Upper lobe of right lung (tissue), 1 donor: ENCODE measurements at regions not wholly inside any gene's neighbourhood (a gene's known extent, or its start where the extent isn't known, plus 50 kb on each side); places are given as distances from the start of the nearest gene placed in this dataset.

ENCODE experiments used
- ATAC-seq: fragments of 200-7000 bp; cut with Tn5 transposase; one replicate; pipeline ENCODE4 v1.9.1; 2020; ENCODE audit warnings: mild to moderate bottlenecking, moderate library complexity
- DNase-seq: peaks from one replicate; pipeline ENCODE4 v3.0.0-alpha.2; 2020
- H3K27ac ChIP-seq: fragments of 200-600 bp; one replicate; pipeline ENCODE4 v1.8.0; 2022
- H3K27me3 ChIP-seq: fragments of 200-600 bp; one replicate; pipeline ENCODE4 v1.8.0; 2022; ENCODE audit warnings: mild to moderate bottlenecking
- H3K36me3 ChIP-seq: fragments of 200-600 bp; one replicate; pipeline ENCODE4 v1.8.0; 2022
- H3K4me1 ChIP-seq: fragments of 200-600 bp; one replicate; pipeline ENCODE4 v1.8.0; 2022
- H3K4me3 ChIP-seq: fragments of 200-600 bp; one replicate; pipeline ENCODE4 v1.8.0; 2022; ENCODE audit warnings: mild to moderate bottlenecking
- H3K9me3 ChIP-seq: fragments of 200-600 bp; one replicate; pipeline ENCODE4 v1.8.0; 2022
- intact Hi-C: fragments of 100-400 bp; cut with DNase I; formaldehyde crosslinking; loops from one replicate; pipeline ENCODE4 v1.11.0; 2022
- TF ChIP-seq, protein P1 (sequence below): fragments of 200-600 bp; IDR thresholded peaks from one replicate; pipeline ENCODE4 v1.8.0; 2022; ENCODE audit warnings: antibody characterized with exemption
- donor health status: DM: no; HTN: yes; CAD: no; lungs with severe emphysema.

DNA sequence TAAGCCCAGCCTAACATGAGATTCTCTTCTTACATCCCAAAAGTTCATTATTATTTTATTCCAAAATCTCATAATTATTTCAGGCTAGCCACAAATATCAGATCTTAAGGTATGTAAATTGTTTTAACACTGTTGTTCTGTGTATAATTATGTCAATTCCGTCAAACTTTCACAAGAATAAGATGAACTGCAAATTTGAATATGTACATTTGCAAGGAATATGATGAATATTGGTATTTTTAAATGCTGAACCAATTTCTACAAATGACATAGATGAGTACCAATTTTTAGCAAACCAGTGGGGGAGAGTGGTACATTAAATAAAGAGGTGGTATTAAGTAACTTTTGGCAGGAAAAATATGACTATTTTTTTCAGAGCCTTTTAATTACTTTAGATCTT lies 282.3 kb upstream of the MAD2L1 start:
- no peak for ATAC-seq
- no peak overlapping the region for H3K4me3 ChIP-seq
- DNase-seq: no peak
- TF ChIP-seq, protein P1, sequence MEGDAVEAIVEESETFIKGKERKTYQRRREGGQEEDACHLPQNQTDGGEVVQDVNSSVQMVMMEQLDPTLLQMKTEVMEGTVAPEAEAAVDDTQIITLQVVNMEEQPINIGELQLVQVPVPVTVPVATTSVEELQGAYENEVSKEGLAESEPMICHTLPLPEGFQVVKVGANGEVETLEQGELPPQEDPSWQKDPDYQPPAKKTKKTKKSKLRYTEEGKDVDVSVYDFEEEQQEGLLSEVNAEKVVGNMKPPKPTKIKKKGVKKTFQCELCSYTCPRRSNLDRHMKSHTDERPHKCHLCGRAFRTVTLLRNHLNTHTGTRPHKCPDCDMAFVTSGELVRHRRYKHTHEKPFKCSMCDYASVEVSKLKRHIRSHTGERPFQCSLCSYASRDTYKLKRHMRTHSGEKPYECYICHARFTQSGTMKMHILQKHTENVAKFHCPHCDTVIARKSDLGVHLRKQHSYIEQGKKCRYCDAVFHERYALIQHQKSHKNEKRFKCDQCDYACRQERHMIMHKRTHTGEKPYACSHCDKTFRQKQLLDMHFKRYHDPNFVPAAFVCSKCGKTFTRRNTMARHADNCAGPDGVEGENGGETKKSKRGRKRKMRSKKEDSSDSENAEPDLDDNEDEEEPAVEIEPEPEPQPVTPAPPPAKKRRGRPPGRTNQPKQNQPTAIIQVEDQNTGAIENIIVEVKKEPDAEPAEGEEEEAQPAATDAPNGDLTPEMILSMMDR: no peak
- H3K27me3 ChIP-seq: no peaks in the 10 kb centered on the region
- no peaks in the 10 kb centered on the region for H3K36me3 ChIP-seq
- no peak overlapping the region for H3K27ac ChIP-seq
- H3K9me3 ChIP-seq: no peaks in the 10 kb centered on the region
- intact Hi-C loops: no loop called here
- H3K4me1 ChIP-seq: no peaks in the 10 kb centered on the region

DNA sequence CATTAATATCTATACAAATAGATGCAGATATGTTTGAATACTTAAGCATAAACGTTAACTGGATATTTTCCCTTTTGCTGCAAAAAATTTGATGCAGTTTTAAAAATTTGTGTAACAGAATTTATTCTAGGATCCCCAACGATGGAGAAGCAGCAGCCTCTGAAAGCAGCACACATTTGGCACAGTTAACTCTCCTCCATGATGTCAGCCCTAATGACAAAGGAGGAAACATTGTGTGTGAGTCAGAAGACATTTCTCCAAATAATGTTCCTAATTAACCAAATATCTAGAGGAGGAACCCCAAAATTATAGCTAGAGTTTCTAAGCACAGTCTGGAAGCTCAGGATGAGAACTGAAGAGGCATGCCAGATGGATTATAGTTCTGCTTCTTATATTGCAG lies 281.9 kb upstream of the MAD2L1 start:
- intact Hi-C loops: no loop called here
- H3K9me3 ChIP-seq: no peaks in the 10 kb centered on the region
- DNase-seq (no peak), ATAC-seq (no peak)
- no peaks in the 10 kb centered on the region for H3K4me1 ChIP-seq
- H3K27ac ChIP-seq: no peak overlapping the region
- no peaks in the 10 kb centered on the region for H3K36me3 ChIP-seq
- no peaks in the 10 kb centered on the region for H3K27me3 ChIP-seq
- TF ChIP-seq, protein P1: no peak
- H3K4me3 ChIP-seq: no peak overlapping the region

DNA sequence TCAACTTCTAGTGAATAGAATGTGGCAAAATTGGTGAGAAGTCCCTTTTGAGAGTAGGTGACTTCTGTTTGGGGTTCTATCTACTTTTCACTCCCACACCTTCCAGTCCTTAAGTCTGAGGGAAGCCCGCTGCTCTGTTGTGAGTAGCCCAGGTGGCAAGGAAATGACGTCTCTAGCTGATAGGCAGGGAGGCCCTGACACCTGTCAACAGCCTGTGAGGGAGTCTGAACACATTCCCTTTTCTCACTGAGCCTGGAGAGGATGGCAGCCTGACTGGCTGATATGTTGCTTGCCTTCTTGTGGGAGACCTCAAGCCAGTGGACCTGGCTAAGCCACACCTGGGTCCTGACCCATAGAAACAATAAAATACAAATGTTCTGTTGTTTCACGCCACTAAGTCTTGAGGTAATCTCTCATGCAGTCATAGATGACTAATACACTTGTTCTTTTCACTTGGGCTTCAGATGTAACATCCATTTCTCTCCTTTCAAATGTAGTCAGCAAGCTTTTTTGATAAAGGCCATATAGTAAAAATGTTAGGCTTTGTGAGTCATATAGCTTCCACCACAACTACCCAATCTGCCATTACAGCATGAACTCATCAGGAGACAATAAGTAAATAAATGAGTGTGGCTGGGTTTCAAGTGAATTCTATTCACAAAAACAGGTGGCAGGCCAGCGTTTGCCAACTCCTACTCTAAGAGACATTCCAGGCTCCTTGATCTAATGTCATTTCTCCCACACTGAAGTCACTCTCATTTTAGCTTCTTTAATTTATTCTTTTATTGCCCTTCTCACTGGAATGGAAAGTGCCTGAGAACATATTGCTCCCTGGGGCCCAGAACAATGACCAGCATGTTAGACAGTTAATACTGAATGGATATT lies 265.1 kb upstream of the MAD2L1 start:
- intact Hi-C loops: no loop called here
- ATAC-seq: no peak
- no peaks in the 10 kb centered on the region for H3K27me3 ChIP-seq
- TF ChIP-seq, protein P1: no peak
- H3K4me3 ChIP-seq: no peak overlapping the region
- H3K9me3 ChIP-seq: no peaks in the 10 kb centered on the region
- no peaks in the 10 kb centered on the region for H3K4me1 ChIP-seq
- no peak overlapping the region for H3K27ac ChIP-seq
- H3K36me3 ChIP-seq: no peaks in the 10 kb centered on the region
- DNase-seq: no peak

DNA sequence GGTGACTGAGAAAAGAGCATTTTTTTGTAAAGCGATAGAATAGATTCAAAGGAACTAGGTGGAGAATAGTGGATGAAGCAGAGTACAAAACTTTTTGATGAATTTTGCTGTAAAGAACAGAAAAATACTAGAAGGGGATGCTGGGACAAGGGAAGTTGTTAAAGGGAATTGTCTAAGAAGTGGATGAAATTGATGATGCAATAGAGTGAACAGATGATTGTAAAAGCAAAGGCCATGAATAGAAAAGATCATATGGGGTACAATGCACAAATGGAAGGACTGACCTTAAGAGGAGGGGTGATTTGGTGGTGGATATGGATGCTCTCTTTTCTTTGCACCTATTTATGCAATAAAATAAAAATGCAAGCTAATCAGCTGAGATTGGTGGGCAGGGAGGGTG lies 262.7 kb upstream of the MAD2L1 start:
- TF ChIP-seq, protein P1: no peak
- Histone ChIP-seq H3K27me3 (no peaks in the 10 kb centered on the region), H3K4me1 (no peaks in the 10 kb centered on the region), H3K9me3 (no peaks in the 10 kb centered on the region), H3K27ac (no peak overlapping the region), H3K36me3 (no peaks in the 10 kb centered on the region), H3K4me3 (no peak overlapping the region)
- ATAC-seq (no peak), DNase-seq (no peak)
- intact Hi-C loops: no loop called here

DNA sequence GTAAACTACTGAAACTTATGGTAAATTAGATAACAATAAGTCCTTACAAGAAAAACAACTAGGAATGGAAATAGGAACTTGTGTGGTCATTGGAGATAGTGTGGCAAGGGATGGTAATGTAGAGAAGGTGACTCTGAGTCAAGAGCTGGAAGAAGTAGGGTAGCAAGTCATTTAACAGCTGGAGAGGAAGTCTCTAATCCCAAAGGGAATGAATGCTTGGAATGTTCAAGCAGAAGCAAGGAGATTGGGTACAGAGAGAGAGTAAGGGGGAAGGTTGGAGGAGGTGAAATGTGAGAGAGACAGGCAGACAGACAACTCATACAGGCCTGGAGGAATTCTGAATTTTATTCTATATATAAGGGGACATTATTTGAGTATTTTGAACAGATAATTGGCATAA lies 260.6 kb upstream of the MAD2L1 start:
- Histone ChIP-seq H3K27ac (no peak overlapping the region), H3K27me3 (no peaks in the 10 kb centered on the region), H3K36me3 (no peaks in the 10 kb centered on the region), H3K4me3 (no peak overlapping the region), H3K9me3 (no peaks in the 10 kb centered on the region), H3K4me1 (no peaks in the 10 kb centered on the region)
- no peak for ATAC-seq
- DNase-seq: no peak
- TF ChIP-seq, protein P1: no peak
- intact Hi-C loops: no loop called here
